ENCODE measurements at regions not wholly inside any gene's neighbourhood (a gene's known extent, or its start where the extent isn't known, plus 50 kb on each side); places are given as distances from the start of the nearest gene placed in this dataset.

- DNase-seq: no peak
These were observed 737.1 kb downstream of the FAT4 start for GRCh38 chr4:126051689-126052424.

DNA sequence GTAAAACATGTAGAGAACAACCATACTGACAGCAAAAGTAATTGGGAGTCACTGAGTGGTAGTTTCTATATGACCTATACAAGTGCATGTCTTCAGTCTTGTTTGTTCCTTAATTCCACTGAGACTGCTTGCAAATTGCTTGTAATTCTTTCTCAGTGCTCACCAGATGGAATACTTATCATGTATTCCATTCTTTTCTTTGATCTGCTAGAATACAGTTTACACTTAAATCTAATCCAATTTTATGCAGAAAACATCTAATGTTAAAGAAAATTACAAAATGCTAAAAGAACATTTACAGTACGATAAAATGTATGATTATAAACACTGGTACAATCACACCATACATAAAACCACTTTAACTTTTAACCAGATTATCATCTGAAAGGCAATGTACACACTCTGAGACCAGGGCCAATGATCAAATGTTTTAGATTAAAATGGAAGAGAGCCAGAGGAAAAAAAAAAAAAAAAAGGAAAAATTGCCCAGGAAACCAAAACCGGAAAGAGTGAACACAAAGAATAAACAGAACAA, 741.4 kb downstream of the FAT4 start:
- DNase-seq: no peak

- DNase-seq: no peak
These were observed 742.6 kb downstream of the FAT4 start for GRCh38 chr4:126057371-126057770.

DNA sequence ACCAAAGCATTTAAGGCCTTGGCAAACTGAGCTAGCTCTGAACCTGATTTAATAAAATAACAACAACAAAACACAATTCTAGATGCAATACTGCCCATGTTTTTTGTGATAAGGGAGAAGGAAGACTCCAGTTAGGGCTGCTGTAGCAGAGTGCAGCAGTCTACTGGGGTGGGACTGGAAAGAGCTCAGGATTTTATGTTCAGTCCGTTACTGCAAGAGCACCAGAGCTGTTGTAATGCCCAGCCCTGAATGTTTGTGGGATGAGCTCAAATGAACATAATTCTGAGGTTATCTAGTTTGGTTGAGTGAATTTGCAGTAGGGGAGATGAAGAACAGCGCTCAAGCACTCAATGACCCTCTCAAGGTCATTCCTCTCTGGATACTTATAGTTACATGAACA, 743.8 kb downstream of the FAT4 start:
- DNase-seq: no peak

GRCh38 chr4:126061655-126062054, 746.9 kb downstream of the FAT4 start:
- no peak for DNase-seq

GRCh38 chr4:126065016-126065415, 750.3 kb downstream of the FAT4 start:
- DNase-seq: no peak

GRCh38 chr4:126071346-126072333, 756.9 kb downstream of the FAT4 start:
- DNase-seq: no peak

DNA sequence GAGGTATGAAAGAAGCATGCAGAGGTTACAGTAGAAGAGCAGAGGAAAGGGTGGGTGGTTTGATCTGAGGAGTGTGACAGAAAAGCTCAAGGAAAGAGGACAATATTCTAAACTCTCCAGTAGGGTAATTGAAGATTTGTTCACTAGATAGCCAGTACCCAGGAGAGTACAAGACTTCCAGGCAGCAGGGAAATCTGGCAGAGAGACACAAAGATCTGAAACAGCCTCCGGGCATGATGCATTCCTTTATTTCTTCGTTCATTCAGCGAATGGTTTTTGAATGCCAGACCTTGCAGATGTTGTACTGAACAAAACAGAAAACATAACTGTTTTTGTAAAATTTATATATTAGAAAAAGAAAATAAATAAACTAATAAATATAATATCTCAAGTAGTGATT, 766.6 kb downstream of the FAT4 start:
- no peak for DNase-seq

GRCh38 chr4:126086041-126086440, 771.3 kb downstream of the FAT4 start:
- no peak for DNase-seq

- no peak for DNase-seq
These were observed 772.3 kb downstream of the FAT4 start for GRCh38 chr4:126087101-126087500.

DNA sequence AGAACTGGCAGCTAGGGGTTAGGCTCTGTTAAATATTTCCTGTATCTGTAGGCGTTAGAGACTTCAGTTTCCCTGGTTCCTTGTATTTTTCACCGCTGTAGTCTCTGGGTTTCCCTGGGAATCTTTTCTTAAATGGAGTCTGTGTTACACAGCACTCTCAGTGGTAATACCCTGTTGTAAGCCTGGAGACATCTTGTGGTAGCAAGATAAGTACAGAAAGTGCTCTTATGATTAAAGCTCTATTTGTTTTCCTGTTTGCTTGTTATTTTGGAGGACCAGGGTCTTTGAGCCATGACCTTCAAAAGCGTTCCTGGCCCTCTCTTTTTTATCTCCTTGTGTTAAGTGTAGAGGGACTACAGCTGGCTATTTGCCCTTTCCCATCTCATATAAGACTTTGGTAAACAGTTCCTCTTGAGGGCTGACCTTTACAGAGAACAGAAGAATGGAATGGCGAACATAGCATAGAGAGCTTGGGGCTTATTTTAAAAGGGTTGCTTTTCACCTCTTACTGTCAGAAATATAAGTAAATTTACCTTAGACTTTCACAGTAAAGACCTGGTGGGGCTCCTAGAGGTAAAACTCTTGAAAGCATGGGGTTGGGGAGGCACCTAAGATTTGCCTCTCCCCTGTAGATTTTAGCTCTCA, 782.5 kb downstream of the FAT4 start:
- no peak for DNase-seq

DNA sequence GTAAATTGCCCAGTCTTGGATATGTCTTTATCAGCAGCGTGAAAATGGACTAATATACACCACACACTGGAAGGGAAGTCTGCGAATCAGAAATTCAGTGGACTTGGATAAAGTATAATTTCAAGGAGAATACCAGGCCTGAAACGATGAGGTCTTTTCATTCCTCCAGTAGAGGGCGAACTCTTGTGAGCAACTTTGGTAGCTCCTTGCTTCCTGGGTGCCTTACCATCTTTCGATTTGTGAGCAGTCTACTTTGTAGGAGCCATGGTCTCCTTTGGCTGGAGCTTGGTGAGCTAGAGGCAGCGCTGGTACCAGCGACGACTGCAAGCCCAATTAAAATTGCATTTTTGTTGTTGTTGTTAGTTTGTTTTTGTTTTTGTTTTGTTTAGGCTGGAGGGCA, 791.9 kb downstream of the FAT4 start:
- DNase-seq: no peak

DNA sequence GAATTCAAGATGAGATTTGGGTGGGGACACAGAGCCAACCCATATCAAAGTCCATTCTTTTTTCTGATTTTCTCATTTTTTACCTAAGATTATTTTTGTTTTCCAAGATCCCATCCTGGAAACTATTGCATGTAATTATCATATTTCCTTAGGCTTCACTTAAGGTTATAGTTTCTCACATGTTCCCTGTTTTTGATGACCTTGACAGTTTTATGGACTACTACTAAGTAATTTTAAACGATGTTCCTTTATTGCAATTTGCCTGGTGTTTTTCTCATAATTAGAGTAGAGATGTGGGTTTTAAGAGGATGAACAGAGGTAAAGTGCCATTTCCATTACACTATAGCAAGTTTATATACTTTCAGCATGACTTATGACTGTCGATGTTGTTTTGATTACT, 795.1 kb downstream of the FAT4 start:
- no peak for DNase-seq

GRCh38 chr4:126113058-126113457, 798.3 kb downstream of the FAT4 start:
- DNase-seq: no peak

DNA sequence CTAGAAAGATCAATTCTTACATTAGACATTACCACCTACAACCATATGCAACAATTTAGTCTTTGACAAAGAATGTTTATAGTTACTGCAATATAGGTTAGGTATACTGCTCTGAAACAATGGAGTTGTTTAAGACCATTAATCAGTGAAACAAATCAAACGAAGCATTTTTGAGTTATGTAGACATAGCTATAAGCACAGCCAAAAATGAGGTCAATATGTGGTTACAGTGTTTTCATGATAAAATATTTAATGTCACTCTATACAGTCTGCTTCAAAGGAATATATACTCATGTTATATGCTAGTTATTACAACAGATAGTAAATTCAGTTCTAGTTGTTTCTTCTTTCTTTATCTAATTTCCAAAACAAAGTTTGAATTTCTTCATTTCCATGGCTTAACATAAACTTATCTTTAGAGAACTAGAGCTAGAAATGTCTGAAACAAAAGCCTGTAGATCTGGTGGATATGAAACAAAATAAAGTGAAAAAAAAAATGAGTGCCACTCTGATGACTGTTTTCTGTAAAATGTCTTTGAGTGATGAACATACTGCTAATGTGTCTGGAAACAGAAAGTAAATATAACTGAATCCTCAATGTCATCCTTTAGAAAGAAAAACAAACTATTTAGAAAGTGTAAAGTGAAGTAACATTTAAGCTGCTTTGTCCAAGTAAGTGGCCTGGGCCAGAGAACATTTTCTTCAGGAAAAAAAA, 809.0 kb downstream of the FAT4 start:
- DNase-seq: no peak

DNA sequence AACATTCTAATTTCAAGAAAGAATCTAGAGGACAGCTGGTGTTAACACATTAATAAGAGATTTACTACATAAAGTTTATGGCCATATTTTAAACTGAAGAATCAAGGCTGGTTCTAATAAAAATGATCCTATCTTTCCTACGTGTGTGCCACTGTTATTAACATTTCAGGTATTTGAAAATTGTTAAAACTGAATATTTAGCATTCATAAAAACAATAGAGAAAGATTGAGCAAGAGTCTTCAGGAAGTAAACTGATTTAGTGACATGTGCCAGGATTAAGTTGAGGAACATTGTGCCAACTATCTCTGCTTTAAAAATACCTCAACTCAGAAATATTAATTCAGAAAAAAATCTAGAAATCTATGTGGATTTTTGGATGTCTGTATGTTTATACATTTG, 810.1 kb downstream of the FAT4 start:
- DNase-seq: no peak

DNA sequence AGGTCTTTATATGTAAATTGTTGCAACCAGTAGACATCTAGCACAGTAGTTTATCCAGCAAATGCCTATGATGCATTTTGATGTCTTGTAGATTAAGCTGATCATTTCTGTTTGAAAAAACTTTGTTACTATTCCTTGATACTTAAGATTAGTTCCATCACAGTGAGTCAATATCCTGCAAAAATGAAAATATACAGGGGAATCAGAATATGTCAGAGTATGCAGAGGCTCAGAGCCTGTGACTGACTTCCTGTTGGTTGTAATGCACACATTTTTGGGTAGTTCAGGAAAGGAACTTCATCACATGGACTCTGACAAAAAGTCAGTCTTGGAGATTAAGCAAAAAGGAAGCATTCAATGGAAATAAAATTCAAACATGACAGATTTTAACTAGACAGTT, 815.5 kb downstream of the FAT4 start:
- DNase-seq: no peak

DNA sequence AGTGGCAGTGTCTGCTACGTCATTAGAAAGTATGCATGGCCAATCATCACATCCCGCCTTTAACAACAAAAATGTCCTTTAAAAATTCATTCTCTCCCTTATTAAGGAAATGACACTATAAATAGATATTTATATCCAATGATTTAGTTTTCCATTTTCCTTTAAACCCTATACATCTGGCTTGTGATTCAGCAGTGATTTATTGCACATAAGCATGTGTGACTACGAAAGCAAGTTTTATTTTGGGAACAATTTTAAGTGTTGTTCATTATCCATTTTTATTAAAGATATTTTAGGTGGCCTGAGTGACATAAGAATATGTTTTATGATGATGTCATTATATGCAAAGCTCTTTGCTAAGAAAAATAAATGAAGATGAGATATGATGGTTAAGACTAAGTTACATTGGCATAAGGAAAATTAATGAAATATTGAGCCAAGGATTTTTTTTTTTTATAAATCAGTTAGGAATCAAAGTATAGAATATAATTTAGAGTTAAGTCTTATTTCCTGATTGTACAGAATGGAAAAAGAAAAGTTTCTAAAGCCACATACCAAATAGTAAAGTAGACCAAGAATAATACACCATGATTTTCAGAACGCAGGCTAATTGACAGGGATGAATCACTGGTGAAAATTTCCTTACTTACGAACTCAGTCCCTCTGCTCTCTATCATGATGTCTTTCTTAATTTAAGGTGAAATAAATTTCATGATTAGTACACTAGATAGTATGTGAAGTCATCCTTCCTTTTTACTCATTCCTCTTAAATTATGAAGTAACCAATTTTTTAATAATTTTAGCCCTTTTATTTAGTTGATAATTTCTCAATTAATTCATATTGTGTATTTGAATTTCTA, 822.4 kb downstream of the FAT4 start:
- no peak for DNase-seq

- no peak for DNase-seq
These were observed 823.0 kb downstream of the FAT4 start for GRCh38 chr4:126137782-126138170.

DNA sequence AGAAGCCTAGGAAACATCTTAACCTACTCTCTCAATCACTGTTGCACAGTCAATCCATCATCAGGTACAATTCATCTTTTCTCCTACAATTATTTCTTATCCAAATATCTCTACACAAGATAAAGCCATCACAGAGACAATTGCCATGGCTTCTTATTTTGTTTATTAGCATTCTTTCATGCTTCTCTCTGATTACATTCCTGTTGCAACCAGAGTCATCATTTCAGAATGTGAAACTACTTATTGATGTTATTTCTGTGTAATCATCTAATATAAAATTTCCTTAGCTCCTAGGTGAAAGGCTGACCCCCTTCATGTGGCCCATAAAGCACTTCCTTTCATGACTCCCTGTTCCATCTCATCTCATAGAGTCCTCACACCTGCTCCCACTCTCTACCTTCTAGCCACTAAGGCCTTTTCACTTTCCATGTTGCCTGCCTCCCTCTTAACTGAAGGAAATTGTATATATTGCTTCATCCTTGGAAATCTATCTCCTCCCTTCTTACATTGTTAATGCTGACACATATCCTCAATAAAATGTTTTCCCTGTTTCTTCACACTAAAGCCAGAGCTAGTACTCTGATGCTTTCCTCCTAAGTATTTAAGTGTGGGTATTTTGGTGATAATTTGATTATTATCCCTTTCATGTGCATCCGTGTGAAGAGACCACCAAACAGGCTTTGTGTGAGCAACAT, 829.9 kb downstream of the FAT4 start:
- no peak for DNase-seq

- no peak for DNase-seq
These were observed 853.7 kb downstream of the FAT4 start for GRCh38 chr4:126168484-126168883.

All from 8988T (cell line).